T-helper 2 cell (primary cell): ENCODE measurements at regions not wholly inside any gene's neighbourhood (a gene's known extent, or its start where the extent isn't known, plus 50 kb on each side); places are given as distances from the start of the nearest gene placed in this dataset.
"Not testable (repeated sequence)": the region's sequence is repeated elsewhere in the genome, so short reads cannot be mapped to it uniquely, and the experiment has no call there.

Source experiments
- DNase-seq, 5 experiments: peaks; one replicate each; pipeline versions ENCODE4 v3.0.0 to v3.0.0-alpha.2; 2012 to 2022

DNA sequence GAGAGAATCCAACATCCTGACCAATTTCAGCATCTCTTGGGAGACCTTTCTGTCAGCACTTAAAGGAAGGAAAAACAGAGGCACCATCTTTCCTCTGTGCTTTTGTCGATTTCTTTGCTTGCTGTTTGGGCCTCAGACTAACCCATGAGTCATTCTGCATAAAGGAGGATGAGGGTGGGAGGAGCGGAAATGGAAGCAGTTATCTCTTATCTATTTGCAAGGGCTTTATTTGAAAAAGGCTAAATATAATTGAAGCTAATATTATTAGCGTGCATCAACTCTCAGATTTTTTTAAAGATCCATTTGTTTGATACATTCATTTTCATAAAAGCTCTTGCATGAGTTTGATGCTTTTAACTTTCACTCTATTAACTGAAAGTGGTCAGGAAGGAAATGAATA is 72.9 kb downstream of the ZNF622 start:
- no peak for DNase-seq

DNA sequence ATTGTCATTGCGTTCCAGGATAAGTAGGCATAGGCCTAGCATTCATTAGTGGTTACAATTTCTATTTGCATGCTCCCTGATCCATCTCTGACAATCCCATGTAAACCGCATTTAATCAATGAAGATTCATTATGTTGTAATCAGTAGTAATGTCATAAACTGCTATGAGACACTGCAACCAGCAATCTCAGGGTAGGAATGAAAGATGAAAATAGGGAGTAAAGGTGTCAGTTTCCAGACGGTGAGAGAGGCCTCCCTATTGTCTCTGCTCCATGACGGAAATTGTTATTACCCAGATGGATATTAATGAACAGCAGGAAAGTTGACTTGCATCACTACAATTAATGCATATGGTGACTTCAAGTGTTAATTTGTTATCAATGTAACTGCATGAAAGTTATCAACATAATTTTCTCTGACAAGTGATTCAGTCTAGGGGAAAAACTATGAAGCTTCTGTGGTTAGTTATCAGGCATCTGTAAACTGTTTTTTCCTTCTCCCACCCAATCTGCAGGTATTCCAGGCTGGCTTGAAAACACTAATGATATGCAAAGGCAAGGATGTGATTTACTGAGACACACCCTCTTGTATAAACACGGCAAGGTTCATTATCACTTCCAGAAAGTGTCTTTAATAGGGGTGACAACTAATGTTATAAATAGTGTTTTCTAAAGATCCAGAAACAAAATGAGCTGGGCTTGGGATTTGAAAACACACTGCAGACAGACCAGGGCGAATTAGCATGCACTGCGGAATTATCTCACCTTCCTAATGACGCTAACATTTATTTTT is 73.5 kb downstream of the ZNF622 start:
- no peak for DNase-seq

DNA sequence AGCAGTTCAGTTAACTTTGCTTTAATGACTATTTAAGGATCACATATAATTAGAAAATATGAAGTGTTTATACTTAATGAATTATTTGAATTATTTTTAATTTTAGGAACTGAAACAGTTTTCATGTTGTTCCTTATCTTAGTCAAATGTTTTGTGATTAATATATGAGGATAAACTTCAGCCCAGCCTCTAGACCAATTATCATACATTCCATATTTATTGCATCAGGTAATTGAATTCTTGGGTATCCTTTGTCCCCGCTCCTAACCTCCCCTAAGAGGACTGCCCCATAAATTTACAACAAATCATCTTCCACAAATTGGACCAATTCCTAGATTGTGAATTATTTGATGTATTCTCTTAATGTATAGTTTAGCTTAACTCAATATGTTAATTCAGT is 74.8 kb downstream of the ZNF622 start:
- DNase-seq, result no peak

DNA sequence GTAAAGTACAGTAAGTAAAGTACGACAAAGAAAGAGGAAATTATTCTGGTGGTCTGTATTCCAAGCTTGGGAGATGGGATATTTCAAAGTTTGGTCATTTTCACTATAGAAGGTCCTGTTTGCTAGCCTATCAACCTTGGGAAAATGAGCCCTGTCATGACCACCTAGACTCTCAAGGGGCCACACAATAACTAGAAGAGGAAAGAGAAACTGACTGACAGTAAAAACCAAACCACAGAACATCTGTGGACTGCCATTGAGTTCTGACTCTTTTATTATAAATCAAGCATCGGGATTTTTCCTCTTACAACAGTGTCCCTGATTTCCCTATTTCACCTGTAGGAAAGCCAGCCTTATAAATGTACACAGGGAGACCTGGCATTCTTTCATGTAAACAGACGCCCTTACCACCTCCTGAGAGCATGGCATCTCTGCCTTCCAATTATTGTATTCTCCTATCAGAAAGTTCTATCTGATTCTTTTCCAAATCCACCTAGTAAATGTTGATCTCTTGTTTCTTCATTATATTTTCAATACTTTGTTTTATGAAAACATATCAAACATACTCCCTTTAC is 80.0 kb downstream of the ZNF622 start:
- no peak for DNase-seq

DNA sequence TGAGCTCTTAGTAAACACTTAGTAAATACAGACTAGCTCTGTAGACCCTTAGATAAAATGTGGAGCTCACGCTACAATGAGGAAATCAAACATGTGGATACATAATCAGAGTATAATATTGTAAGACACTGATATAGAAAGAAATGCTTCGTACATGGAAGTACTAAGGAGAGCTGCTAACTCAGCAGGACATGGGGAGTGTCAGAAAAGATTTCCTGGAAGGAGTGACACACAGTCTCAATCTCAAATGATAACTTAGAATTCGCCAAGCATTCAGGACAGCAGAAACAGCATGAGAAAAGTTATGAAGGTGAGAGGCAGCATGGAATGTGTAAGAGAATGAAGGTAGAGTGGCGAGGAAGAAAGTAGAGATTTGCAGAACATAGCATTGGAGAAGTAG is 80.8 kb downstream of the ZNF622 start:
- no peak for DNase-seq

DNA sequence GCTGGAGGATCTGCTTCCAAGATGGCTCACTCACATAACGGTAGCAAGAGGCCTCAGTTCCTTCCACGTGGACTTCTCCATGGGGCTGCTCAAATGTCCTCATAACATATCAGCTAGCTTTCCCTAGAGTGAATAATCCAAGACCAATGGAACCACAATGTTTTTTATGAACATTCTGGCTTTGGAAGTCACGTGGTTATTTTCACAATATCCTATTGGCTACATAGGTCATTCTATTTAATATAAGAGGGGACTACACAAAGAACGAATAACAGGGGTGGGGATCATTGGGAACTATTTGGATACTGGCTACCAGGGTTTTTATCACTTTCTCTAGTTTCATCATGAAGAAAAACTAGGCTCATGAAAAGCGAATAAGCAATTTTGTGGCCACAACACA is 81.4 kb downstream of the ZNF622 start:
- DNase-seq, result no peak

DNA sequence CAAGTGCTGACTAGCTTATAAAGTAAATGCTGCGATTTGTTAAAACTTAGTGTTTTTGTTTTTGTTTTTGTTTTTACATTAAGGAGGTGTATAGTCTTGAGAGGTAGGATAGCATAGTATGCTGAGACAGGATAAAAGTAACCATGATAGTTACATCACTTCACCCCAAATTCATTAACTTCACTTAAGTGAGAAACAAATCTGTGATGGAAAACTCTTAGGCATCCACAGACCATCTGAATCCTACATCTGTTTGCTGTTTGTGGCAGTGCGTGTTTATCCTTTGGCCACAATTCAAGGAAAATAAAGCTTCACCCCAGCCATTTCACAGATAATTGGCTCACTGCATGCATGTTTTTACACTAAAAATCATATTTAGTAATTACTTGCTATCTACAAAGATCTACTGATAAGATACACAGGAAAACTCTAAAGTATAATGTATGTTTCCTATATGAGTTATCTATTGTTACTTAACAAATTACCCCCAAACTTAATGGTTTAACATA is 82.0 kb downstream of the ZNF622 start:
- DNase-seq, result no peak

DNA sequence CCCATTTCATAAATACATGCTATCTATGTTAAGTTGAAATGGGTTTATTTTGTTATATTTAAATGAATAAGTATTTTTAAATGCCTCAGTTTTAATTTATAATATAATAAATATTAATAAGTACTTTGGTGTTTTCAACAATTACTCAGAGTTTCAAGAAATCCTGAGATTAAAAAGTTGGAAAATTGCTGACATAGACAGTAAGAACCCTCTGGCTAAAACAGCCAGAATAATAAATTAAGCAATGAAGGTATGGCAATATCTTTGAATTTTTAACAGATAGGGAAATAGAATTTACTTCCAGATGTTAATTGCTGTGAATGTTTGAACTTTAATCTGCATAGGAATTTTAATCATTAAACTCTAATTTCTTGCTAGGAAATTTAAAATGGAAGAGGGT is 83.6 kb downstream of the ZNF622 start:
- DNase-seq, result no peak

DNA sequence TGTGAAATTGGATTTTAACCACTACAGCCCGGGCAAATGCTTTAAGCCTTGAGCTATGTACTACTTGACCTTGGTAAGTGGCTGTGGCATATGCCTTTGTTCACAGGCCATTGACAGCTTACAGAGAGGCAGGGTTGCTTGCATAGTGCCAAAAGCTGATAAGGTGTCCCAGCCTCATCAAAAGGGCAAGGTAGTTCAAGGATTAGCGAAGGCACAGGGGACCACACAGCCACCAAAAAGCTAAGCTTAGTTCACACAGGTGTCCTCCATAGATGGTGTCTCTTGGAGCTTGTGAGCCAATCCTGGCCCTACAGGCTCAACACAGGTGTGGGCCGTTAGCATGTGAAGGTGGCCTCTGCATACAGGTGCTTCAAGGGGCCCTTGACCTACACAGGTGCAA is 86.8 kb downstream of the ZNF622 start:
- no peak for DNase-seq

DNA sequence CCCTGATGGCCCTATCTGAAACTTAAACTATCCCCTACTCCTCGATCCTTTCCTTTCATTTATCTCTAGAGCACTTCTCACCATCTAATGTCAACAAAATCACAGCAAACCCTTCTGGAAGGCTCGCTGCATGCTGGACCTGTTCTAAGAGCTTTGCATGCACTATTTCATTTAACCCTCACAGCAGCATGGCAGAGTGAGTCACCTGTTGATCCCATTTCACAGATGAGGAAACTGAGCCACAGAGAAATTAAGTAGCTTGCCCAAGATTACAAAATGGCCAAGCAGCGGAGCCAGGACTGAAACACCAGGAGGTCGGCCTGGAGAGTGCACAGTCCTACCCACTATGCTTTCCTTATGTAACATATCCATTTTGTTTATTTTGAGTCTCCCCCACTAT is 93.1 kb downstream of the ZNF622 start:
- DNase-seq, result no peak

DNA sequence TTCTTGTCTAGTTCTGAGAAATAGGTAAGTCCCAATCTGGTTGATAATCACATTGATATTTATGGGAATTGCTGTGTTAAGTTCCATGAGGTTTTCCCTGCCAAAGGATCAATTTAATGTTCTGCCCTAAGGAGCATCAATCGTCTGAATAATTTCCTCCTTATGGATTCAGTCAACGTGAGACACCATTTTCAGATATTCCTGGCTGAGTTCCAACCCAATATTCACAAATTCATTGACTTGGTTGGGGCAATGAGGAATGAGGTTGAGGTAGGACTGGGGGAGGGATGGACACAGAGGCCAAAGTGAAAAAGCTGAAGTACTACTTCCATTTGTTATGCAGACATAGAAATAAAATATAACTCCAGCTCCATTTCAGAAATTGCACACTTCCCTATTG is 99.1 kb downstream of the ZNF622 start:
- no peak for DNase-seq

DNA sequence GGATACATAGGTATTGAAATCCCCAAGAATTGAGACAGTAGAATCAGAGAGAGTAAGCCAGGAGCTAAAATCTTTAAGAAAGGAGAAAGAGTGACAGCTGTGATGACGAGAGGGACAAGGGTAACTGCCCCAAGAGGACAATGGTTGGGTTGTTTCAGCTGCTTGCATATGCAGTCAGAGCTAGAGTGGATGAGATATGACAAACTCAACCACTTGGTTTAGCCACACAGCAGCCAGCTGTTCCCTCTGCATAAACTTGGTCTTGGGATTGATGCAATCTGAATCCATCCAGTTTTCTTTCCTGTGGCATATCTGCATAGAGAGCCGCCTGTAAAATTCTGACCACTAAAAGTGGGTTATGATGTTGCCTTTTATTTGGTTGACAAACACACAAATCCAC is 100.7 kb downstream of the ZNF622 start:
- DNase-seq, result no peak

DNA sequence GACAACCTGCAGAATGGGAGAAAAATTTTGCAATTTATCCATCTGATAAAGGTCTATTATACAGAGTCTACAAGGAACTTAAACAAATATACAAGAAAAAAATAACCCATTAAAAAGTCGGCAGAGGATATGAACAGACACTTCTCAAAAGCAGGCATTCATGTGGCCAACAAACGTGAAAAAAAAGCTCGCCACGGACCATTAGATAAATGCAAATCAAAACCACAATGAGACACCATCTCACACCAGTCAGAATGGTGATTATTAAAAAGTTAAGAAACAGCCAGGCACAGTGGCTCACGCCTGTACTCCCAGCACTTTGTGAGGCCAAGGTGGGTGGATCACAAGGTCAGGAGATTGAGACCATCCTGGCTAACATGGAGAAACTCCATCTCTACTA is 112.2 kb downstream of the ZNF622 start:
- DNase-seq, result not testable (repeated sequence)

DNA sequence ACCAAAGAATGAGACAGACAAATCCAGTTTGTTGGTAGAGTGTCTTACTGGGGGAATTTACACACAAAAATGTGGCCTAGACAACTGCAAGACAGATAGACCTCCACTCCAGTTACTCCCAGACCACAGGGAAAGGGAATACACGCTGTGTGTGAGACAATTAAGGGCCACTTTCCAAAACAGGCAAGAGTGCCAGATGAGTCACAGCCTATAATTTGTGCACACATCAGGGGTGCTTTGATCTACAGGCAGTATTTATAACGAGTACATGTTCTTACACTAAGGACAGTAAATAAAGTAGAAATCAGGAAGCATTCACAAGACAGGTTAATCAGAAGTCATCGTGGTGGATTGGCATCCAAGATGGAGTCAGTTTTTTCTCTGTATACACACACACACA is 114.8 kb downstream of the ZNF622 start:
- no peak for DNase-seq

DNA sequence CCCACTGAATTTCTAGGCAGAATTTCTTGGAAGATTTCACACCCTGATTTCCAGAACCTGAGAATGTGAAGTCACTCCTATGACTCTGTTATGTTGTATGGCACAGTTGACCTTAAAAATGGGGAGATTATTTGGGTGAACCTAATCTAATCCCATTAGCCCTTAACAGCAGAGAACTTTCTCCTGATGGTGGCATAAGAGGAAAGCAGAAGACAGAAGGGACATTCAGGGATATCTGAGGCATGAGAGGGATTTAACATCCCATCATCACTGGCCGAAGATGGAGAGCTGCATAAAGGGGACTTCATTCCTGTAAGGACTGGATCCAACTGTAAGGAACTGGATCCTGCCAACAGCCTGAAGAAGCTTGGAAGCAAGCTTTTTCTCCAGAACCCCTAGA is 119.2 kb downstream of the ZNF622 start:
- DNase-seq, result no peak

DNA sequence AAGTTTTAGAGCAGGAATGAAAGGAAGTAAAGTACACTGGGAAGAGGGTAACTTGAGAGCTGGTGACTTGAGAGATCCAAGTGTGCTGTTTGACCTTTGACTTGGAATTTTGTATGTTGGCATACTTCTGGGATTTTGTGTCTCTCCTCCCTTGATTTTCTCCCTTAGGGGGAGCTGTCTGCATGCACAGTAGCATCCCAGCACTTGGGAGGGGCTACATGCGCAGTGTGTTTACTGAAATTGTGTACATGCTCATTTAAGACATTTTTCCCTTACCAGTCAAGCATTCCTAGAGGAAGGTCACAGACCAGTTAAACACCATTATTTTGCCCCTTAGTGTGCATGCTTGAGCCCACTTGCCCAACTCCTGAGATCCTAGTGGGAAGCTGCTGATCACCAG is 120.1 kb downstream of the ZNF622 start:
- no peak for DNase-seq

DNA sequence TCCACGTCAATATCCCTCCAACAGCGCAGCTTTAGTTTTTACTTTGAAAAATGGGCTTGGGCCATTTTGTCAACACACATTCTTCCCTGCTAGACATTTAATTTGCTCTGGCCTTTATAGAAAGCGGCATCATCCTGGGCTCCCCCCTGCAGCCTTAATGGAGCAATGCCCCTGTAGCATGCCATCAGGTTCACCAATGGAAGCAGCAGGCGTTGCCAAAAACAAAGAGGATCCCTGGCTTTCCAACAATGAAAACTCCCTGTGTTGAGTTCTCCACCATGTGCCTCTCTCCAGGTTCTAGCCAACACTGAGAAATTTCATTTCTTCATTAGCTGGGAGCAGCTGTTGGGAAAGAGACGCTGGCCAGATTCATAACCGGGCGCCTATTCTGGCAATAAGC is 139.5 kb downstream of the ZNF622 start:
- no peak for DNase-seq

DNA sequence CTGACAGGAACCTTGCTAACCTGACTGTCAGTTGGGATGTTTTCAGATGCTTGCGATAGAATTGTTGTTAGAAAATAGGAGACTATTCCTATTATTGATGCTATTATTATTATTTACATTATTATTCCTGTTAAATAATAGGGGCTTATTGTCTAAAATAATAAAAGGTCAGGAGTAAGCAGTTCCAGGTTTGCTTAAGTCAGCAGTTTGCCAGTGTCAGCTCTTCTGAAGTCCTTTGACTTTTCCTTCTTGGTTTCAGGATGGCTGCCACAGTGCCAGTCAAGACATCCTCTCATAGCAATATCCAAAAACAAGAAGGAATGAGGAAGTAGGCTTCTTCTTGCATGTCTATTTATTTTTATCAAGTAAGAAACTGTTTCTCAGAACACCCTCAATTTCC is 141.7 kb upstream of the MARCHF11 start:
- DNase-seq, result no peak

DNA sequence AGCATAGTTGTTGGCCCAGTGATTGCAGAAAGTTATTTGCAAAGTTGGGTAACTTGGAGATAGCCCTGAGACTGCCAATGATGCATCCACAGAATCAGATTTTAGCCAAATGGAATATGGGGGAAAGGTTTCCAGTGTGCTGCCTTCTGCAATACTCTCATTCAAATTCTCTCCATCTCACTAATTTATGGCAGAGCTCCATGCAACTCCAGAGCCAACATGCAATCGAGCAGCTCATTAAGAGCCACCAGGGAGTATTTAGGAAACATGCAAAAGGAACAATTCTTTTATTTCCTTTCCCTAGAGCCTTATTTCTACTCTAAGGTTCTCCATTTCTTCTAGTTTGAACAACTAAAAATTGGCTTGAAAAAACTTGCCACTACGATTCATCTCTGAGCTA is 135.9 kb upstream of the MARCHF11 start:
- no peak for DNase-seq

DNA sequence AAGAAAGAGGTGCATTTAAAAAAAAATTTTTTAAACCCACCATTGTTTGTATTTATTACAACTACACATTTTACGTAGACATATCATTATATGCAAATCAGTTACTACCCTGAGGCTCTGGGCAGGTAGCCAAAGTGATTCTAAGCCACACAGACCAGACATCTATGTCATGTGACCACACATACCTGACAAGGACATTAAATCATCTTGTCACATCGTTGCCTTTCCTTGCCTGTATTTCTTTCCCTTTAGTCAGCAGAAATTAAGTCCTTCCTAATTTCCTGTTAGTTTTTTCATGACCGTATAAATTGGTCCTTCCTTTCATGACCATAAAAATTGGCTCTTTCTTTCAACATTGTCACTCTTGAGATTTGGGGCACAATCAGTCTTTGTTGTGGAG is 134.2 kb upstream of the MARCHF11 start:
- DNase-seq, result no peak

DNA sequence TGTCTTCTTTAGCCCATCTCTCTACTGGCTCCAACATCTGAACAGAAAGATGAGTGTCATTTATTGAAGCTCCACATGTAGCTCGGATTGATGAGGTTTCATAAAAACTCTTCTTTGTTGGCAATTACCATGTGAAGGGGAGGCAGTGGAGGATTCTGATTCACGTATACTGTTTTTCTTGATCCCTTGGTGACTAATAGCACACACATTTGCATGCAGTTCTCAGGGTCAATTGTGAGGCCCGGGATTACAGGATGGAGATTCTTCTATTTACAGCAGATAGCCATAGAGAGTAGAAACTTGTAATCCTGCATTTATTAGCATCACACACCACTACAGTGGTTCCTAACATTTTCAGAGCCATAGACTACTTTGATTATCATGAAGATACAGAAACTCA is 133.2 kb upstream of the MARCHF11 start:
- DNase-seq, result no peak

DNA sequence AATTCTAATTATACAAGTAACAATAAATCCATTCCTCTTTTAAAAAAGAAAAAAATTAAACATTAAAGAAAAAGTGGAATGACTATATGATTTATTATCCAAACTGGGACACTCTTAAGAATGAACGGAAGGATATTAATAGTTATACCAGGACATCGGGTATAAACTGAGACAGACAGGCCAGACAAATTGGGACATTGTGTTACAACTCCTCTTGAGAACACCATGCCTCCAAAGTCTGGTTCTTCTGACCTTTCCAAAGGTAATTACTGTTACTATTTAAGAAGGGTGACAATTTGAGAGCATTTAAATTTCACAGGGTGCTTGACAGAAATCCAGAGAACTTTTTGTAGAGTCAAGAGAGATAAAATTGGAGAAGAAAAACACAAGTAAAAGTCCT is 132.1 kb upstream of the MARCHF11 start:
- DNase-seq, result no peak

DNA sequence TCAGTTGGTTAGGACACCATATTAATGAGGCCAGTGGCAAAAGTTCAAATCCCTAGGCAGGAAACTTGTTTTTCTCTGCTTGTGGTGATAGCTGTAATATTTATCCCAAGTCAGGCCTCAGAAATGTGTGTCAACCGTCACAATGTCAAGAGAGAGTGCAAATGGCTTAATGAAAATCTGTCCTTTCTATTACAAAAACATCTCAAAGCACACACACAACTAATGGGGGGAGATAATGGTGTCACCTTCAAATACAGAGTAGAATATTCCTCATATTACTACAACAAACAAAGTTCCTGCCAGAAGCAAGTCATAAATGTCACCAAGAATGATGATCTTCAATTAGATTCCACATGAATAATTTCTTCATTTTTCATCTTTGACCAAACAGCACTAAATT is 127.2 kb upstream of the MARCHF11 start:
- no peak for DNase-seq

DNA sequence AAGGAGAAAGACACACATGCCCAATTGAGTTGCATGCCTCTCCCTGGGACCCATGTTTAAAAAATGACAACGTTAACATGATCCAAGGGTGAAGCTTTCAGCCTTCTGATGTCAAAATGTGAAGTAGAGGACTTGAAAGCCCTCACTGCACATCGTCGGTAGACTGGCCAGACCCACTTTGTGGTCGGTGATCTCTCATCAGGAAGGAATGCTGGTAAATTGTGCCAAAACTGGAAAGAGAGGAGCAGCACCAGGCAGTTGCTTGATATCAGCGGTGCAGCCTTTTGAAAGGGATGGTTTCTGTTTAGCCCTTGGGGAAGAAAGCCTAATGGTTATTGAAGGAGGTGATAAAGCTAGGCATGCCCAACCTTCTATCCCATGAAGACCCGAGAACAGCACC is 125.3 kb upstream of the MARCHF11 start:
- DNase-seq, result no peak

DNA sequence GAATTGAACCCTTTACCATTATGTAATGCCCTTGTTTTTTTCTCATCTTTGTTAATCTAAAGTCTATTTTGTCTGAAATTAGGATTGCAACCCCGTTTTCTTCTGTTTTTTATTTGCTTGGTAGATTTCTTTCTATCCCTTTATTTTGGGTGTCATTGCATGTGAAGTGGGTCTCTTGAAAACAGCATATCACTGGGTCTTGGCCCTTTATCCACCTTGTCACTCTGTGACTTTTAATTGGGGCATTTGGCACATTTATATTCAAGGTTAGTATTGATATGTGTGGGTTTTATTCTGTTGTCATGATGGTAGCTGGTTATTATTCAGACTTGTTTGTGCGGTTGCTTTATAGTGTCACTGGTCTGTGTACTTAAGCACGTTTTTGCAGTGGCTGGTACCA is 117.4 kb upstream of the MARCHF11 start:
- DNase-seq, result no peak
